K562 (cell line): ENCODE measurements at regions not wholly inside any gene's neighbourhood (a gene's known extent, or its start where the extent isn't known, plus 50 kb on each side); places are given as distances from the start of the nearest gene placed in this dataset.

Experiments used
- ATAC-seq: fragments of 200-7000 bp; cut with Tn5 transposase; 3 replicates; pipeline ENCODE4 v1.9.1; 2020; ENCODE audit warnings: moderate library complexity
- BruUV-seq: library from RNA; stranded (reverse); fragments of 400-500 nt; replicated peaks from 2 replicates; lab custom pipeline; 2021; lab: Mats Ljungman, UMichigan
- CTCF ChIA-PET: fragments of 300-600 bp; formaldehyde crosslinking; extraction: SDS; loops from one replicate; lab custom pipeline; 2021; ENCODE audit warnings: low intra/inter-chr PET ratio; lab: Yijun Ruan, JAX
- POLR2A ChIA-PET: fragments of 300-600, 350-650 bp; sonication (Branson Sonifier 250); formaldehyde crosslinking; extraction: SDS; loops from one replicate; lab custom pipeline; 2021; ENCODE audit warnings: antibody characterized with exemption, inconsistent platforms; lab: Yijun Ruan, JAX
- DNase-seq, 4 experiments: peaks; one replicate each; pipeline versions ENCODE4 v3.0.0 to v3.0.0-alpha.2; 2011 to 2018; ENCODE audit warnings: low spot score in 3 of 4, mixed read lengths in 3 of 4; ENCODE audit errors: extremely low read depth in 1 of 4
- FAIRE-seq: peaks from 2 replicates; lab custom pipeline; 2011; peaks lifted over from hg19 to GRCh38; lab: Jason Lieb, UNC
- H2AFZ ChIP-seq: 2 replicates; pipeline ENCODE4 v1.6.0; 2011; ENCODE audit warnings: low read depth, low read length, control low read depth, inconsistent platforms
- H3K27ac ChIP-seq: fragments of 200-600 bp; 3 replicates; pipeline ENCODE4 v1.8.0; 2011; ENCODE audit warnings: low read depth, mild to moderate bottlenecking, control low read depth, inconsistent platforms, low read length, moderate library complexity, mixed read lengths; ENCODE audit errors: extremely low read depth
- H3K27me3 ChIP-seq, 2 experiments: fragments of 300-600 bp in 1 of 2; 2 replicates in 1 of 2; 3 replicates in 1 of 2; pipeline versions ENCODE4 v1.6.0 to v1.8.0; 2011; ENCODE audit warnings: inconsistent platforms in 2 of 2, low read length in 2 of 2, mild to moderate bottlenecking in 1 of 2, mixed read lengths in 1 of 2, moderate library complexity in 1 of 2; ENCODE audit not compliant: control insufficient read depth in 2 of 2, insufficient read depth in 2 of 2
- H3K36me3 ChIP-seq: fragments of 300-600 bp; 3 replicates; pipeline ENCODE4 v1.8.0; 2011; ENCODE audit warnings: mild to moderate bottlenecking, low read length, inconsistent platforms; ENCODE audit not compliant: control insufficient read depth, insufficient read depth
- H3K4me1 ChIP-seq, 2 experiments: fragments of 200-600 bp in 1 of 2; replicated peaks in 1 of 2; 2 replicates in 1 of 2; 3 replicates in 1 of 2; pipeline versions ENCODE4 v1.5.1 to v1.8.0; 2011; ENCODE audit warnings: inconsistent platforms in 2 of 2, low read length in 2 of 2, mild to moderate bottlenecking in 1 of 2, mixed read lengths in 1 of 2, moderate library complexity in 1 of 2; ENCODE audit not compliant: control insufficient read depth in 2 of 2, insufficient read depth in 2 of 2
- H3K4me2 ChIP-seq: 2 replicates; pipeline ENCODE4 v1.6.1; 2011; ENCODE audit warnings: low read length, control low read depth, inconsistent platforms, mixed read lengths; ENCODE audit not compliant: insufficient read depth
- H3K4me3 ChIP-seq: fragments of 200-600 bp; sonication (generic), shearing (Covaris generic); 2 replicates; pipeline ENCODE4 v1.5.1; 2016; ENCODE audit warnings: control low read depth, inconsistent platforms
- H3K79me2 ChIP-seq: fragments of 200-600 bp; 3 replicates; pipeline ENCODE4 v1.8.0; 2011; ENCODE audit warnings: low read length, inconsistent platforms; ENCODE audit not compliant: control insufficient read depth, insufficient read depth
- H3K9ac ChIP-seq, 2 experiments: 2 replicates each; pipeline versions ENCODE4 v1.6.0 to v1.6.1; 2011; ENCODE audit warnings: low read depth in 2 of 2, low read length in 2 of 2, control low read depth in 1 of 2, inconsistent platforms in 1 of 2, mild to moderate bottlenecking in 1 of 2, mixed read lengths in 1 of 2; ENCODE audit not compliant: insufficient read depth in 1 of 2
- H3K9me1 ChIP-seq: one replicate; pipeline ENCODE4 v1.6.0; 2011; ENCODE audit warnings: inconsistent platforms, mild to moderate bottlenecking, low read length, moderate library complexity; ENCODE audit not compliant: control insufficient read depth, insufficient read depth
- H3K9me3 ChIP-seq: replicated peaks from 2 replicates; pipeline ENCODE4 v1.5.1; 2011; ENCODE audit warnings: low read depth, low read length, inconsistent platforms; ENCODE audit not compliant: control insufficient read depth, insufficient read depth
- H4K20me1 ChIP-seq: replicated peaks from 2 replicates; pipeline ENCODE4 v1.6.1; 2011; ENCODE audit warnings: low read length, inconsistent platforms, mixed read lengths; ENCODE audit not compliant: control insufficient read depth, insufficient read depth
- L3MBTL2 ChIP-seq: fragments of 450-650 bp; IDR thresholded peaks from 2 replicates; pipeline ENCODE4 v1.6.1; 2016; ENCODE audit warnings: mild to moderate bottlenecking, moderate library complexity
- PKNOX1 ChIP-seq: fragments of 450-650 bp; IDR thresholded peaks from 2 replicates; pipeline ENCODE4 v1.6.1; 2016
- RREB1 ChIP-seq: fragments of 250-450 bp; sonication (Bioruptor Pico); IDR thresholded peaks from 2 replicates; pipeline ENCODE4 v1.4.0; 2020
- TCF15 ChIP-seq: fragments of 250-450 bp; sonication (Bioruptor Pico); IDR thresholded peaks from 2 replicates; pipeline ENCODE4 v1.8.0; 2022; ENCODE audit warnings: moderate library complexity, mild to moderate bottlenecking, inconsistent platforms
- ZNF398 ChIP-seq: fragments of 250-450 bp; sonication (Bioruptor Pico); IDR thresholded peaks from 2 replicates; pipeline ENCODE4 v1.8.0; 2021; ENCODE audit warnings: moderate library complexity, mild to moderate bottlenecking, inconsistent platforms
- ZNF518B ChIP-seq: fragments of 250-450 bp; sonication (Bioruptor Pico); IDR thresholded peaks from 2 replicates; pipeline ENCODE4 v1.5.0; 2021; ENCODE audit warnings: mild to moderate bottlenecking, moderate library complexity
- ZNF668 ChIP-seq: fragments of 250-450 bp; sonication (Bioruptor Pico); IDR thresholded peaks from 2 replicates; pipeline ENCODE4 v1.8.0; 2022; ENCODE audit warnings: mild to moderate bottlenecking, inconsistent platforms
- ZSCAN29 ChIP-seq: fragments of 450-650 bp; IDR thresholded peaks from 2 replicates; pipeline ENCODE4 v1.6.1; 2017
- WGBS: fragments of 100-300 bp; shearing (Covaris generic); methylation state at CpG from one replicate; pipeline ENCODE4 v1.1.6; 2016; ENCODE audit warnings: low coverage, mixed read lengths; ENCODE audit not compliant: insufficient coverage; ENCODE audit errors: missing lambda C conversion rate; 5-methylcytosine and 5-hydroxymethylcytosine counted together
- in situ Hi-C: fragments of 300-500 bp; cut with MboI; formaldehyde crosslinking; loops from 4 replicates; pipeline ENCODE4 v1.15.0; 2018; ENCODE audit warnings: inconsistent platforms, mixed read lengths
- intact Hi-C: fragments of 100-400 bp; cut with micrococcal nuclease; formaldehyde crosslinking; loops from 2 replicates; pipeline ENCODE4 v1.14.2; 2022

GRCh38 chr19:46919324-46919723, 58.5 kb downstream of the ARHGAP35 start:
- peaks cover 52% of the 10 kb centered on the region for H3K79me2 ChIP-seq
- ATAC-seq, result no peak
- H4K20me1 ChIP-seq, result no peaks in the 10 kb centered on the region; the same call in 1 of the 2 replicates
- peaks cover 7 to 12% of the 10 kb centered on the region in 2 experiments; a peak in 3 of 5 replicates for H3K4me1 ChIP-seq
- H3K4me3 ChIP-seq, result no peak overlapping the region
- TF ChIP-seq PKNOX1 (no peak), ZNF668 (no peak), ZNF398 (CRISPR knock-in tag) (no peak), ZSCAN29 (no peak), ZNF518B (CRISPR knock-in tag) (no peak), L3MBTL2 (no peak), TCF15 (CRISPR knock-in tag) (no peak), RREB1 (CRISPR knock-in tag) (no peak)
- no peak overlapping the region for H3K27ac ChIP-seq
- ChIA-PET POLR2A (interaction anchor here (0.6 to 0.9 kb wide), 3 partner anchors 11 to 58 kb away, joined by 3 to 4 read pairs (median 3); no protein-coding TSS in a partner anchor), CTCF (no interaction called here)
- H3K9me1 ChIP-seq, result no peaks in the 10 kb centered on the region
- in situ Hi-C loops, result no loop called here
- FAIRE-seq, result no peak
- H3K27me3 ChIP-seq, result no peaks in the 10 kb centered on the region
- intact Hi-C loops, result no loop called here
- H3K4me2 ChIP-seq, result no peak overlapping the region
- no TSS peak for BruUV-seq
- H3K36me3 ChIP-seq, result peaks cover 46% of the 10 kb centered on the region
- no peaks in the 10 kb centered on the region for H3K9me3 ChIP-seq
- H2AFZ ChIP-seq, result no peak overlapping the region
- 85% methylated on average over 8 of the region's 8 CpGs for WGBS
- no peak overlapping the region for H3K9ac ChIP-seq
- DNase-seq, result no peak
